Transverse colon (tissue), 4 donors: ENCODE measurements at regions not wholly inside any gene's neighbourhood (a gene's known extent, or its start where the extent isn't known, plus 50 kb on each side); places are given as distances from the start of the nearest gene placed in this dataset.

Experiments
- DNase-seq: peaks from one replicate; pipeline ENCODE4 v3.0.0-alpha.2; 2019
- H3K27ac ChIP-seq, 4 donors: fragments of 200-600 bp; sonication (generic); 2 replicates each; pipeline ENCODE4 v1.5.1; 2016 to 2018; ENCODE audit warnings: inconsistent platforms in 4 of 4
- H3K27me3 ChIP-seq: fragments of 200-600 bp; sonication (generic); 2 replicates; pipeline ENCODE4 v1.5.1; 2017; ENCODE audit warnings: inconsistent platforms
- H3K36me3 ChIP-seq, 4 donors: fragments of 200-600 bp; sonication (generic); 2 replicates each; pipeline ENCODE4 v1.5.1; 2017 to 2019; ENCODE audit warnings: inconsistent platforms in 4 of 4
- H3K4me1 ChIP-seq, 4 donors: fragments of 200-600 bp; sonication (generic); 2 replicates each; pipeline ENCODE4 v1.5.1; 2017 to 2020; ENCODE audit warnings: inconsistent platforms in 4 of 4
- H3K4me3 ChIP-seq, 4 donors: fragments of 200-600 bp; sonication (generic); 1 replicate in 1 of 4; 2 replicates in 3 of 4; pipeline versions ENCODE4 v1.5.1 to v1.6.1; 2017 to 2019; ENCODE audit warnings: inconsistent platforms in 4 of 4
- H3K9me3 ChIP-seq, 2 donors: fragments of 200-600 bp; sonication (generic); 2 replicates each; pipeline ENCODE4 v1.5.1; 2017 to 2019; ENCODE audit warnings: inconsistent platforms in 2 of 2
- EP300 ChIP-seq: sonication (generic); formaldehyde crosslinking; IDR thresholded peaks from one replicate; pipeline ENCODE4 v1.6.1; 2017; ENCODE audit warnings: antibody characterized with exemption, low read depth
- POLR2A ChIP-seq: fragments of 450-650 bp; IDR thresholded peaks from one replicate; pipeline ENCODE4 v1.6.1; 2016; ENCODE audit warnings: antibody characterized with exemption, mild to moderate bottlenecking, moderate library complexity
- POLR2AphosphoS5 ChIP-seq, 3 donors: sonication (generic); formaldehyde crosslinking; IDR thresholded peaks; one replicate each; pipeline ENCODE4 v1.6.1; 2016; ENCODE audit warnings: antibody characterized with exemption in 3 of 3
- WGBS, 2 donors: methylation state at CpG; one replicate each; pipeline ENCODE4 v1.1.5; 2018; ENCODE audit warnings: low coverage in 1 of 2; 5-methylcytosine and 5-hydroxymethylcytosine counted together
- in situ Hi-C, 4 donors: fragments of 200-750 bp; cut with MboI; loops; one replicate each; pipeline versions ENCODE4 v1.15.0 to v1.15.1; 2017; ENCODE audit warnings: low sequenced_read_pairs in 3 of 4, low pct_ligation_motif_present in 1 of 4, low pct_unique_long_range_greater_than_20kb in 1 of 4
- intact Hi-C: fragments of 100-400 bp; cut with DNase I; formaldehyde crosslinking; loops from one replicate; pipeline ENCODE4 v1.15.1; 2023; ENCODE audit warnings: low total_unique reads
- TF ChIP-seq, protein P1 (sequence below), 5 experiments: fragments of 200-600 bp in 3 of 5; fragments of 450-650 bp in 2 of 5; sonication (generic) in 3 of 5; IDR thresholded peaks; 1 replicate in 2 of 5; 2 replicates in 3 of 5; pipeline ENCODE4 v1.5.1; 2016 to 2017; ENCODE audit warnings: antibody characterized with exemption in 5 of 5, inconsistent platforms in 3 of 5, mild to moderate bottlenecking in 2 of 5, moderate library complexity in 1 of 5

DNA sequence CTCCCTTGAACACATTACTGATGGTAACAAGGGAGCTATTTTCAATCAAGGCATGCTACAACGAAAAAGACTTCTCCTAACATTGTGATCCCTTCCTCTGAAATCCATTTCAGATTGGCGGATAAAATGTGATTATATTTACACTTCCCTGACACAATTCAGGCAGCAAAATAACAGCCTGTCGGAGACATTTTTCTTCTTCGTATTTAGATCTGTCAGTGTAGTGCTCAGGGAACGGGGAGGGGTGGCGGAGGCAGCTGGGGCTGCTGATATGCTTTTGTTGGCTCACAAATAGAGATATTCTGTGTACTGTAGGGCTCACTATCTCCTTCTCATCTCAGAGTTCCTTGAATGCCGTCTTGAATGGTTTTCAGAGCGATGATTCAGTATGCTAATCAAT is 1261.7 kb upstream of the AUTS2 start:
- in situ Hi-C loops (no loop called here), intact Hi-C loops (no loop called here)
- no peaks in the 10 kb centered on the region for H3K27me3 ChIP-seq
- H3K4me3 ChIP-seq: no peak overlapping the region
- H3K9me3 ChIP-seq: no peaks in the 10 kb centered on the region
- 67 to 100% methylated on average over 1 to 8 of the region's 8 CpGs for WGBS, 2 donors
- no peaks in the 10 kb centered on the region for H3K4me1 ChIP-seq
- no peak for TF ChIP-seq EP300
- no peak for TF ChIP-seq POLR2AphosphoS5 (IDR thresholded peaks at IDR 0.05)
- TF ChIP-seq, protein P1, sequence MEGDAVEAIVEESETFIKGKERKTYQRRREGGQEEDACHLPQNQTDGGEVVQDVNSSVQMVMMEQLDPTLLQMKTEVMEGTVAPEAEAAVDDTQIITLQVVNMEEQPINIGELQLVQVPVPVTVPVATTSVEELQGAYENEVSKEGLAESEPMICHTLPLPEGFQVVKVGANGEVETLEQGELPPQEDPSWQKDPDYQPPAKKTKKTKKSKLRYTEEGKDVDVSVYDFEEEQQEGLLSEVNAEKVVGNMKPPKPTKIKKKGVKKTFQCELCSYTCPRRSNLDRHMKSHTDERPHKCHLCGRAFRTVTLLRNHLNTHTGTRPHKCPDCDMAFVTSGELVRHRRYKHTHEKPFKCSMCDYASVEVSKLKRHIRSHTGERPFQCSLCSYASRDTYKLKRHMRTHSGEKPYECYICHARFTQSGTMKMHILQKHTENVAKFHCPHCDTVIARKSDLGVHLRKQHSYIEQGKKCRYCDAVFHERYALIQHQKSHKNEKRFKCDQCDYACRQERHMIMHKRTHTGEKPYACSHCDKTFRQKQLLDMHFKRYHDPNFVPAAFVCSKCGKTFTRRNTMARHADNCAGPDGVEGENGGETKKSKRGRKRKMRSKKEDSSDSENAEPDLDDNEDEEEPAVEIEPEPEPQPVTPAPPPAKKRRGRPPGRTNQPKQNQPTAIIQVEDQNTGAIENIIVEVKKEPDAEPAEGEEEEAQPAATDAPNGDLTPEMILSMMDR (IDR thresholded peaks at IDR 0.05): no peak
- no peak for TF ChIP-seq POLR2A
- no peak for DNase-seq
- no peaks in the 10 kb centered on the region for H3K36me3 ChIP-seq
- no peak overlapping the region for H3K27ac ChIP-seq

DNA sequence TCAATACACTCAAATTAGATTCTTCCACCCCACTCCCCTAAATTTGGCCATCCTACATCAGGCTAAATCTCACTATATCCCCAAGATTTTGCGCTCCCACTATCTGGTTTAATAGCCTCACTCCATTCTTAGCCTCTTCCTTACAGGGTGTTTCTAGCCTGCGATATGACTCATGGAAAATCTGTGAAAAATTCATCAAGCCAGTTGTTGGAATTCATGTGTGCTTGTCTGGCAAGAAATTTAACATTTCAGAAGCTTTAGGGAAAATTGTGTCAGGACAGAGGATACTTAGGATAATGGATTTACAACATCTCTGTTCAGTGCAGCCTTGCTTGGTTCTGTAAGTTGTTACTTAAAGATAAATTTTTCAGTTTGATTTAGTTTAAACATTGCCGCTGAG is 1249.9 kb upstream of the AUTS2 start:
- in situ Hi-C loops: no loop called here
- no peak for TF ChIP-seq POLR2AphosphoS5 (IDR thresholded peaks at IDR 0.05)
- no peak for TF ChIP-seq POLR2A
- TF ChIP-seq, protein P1 (IDR thresholded peaks at IDR 0.05): no peak
- TF ChIP-seq EP300: no peak
- H3K4me1 ChIP-seq: no peaks in the 10 kb centered on the region
- no peak for DNase-seq
- no peak overlapping the region for H3K4me3 ChIP-seq
- 82 to 88% methylated on average over 3 of the region's 3 CpGs for WGBS, 2 donors
- intact Hi-C loops: no loop called here
- peaks cover 5 to 12% of the 10 kb centered on the region in 2 donors for H3K9me3 ChIP-seq
- H3K27ac ChIP-seq: no peak overlapping the region
- H3K36me3 ChIP-seq: no peaks in the 10 kb centered on the region
- no peaks in the 10 kb centered on the region for H3K27me3 ChIP-seq

DNA sequence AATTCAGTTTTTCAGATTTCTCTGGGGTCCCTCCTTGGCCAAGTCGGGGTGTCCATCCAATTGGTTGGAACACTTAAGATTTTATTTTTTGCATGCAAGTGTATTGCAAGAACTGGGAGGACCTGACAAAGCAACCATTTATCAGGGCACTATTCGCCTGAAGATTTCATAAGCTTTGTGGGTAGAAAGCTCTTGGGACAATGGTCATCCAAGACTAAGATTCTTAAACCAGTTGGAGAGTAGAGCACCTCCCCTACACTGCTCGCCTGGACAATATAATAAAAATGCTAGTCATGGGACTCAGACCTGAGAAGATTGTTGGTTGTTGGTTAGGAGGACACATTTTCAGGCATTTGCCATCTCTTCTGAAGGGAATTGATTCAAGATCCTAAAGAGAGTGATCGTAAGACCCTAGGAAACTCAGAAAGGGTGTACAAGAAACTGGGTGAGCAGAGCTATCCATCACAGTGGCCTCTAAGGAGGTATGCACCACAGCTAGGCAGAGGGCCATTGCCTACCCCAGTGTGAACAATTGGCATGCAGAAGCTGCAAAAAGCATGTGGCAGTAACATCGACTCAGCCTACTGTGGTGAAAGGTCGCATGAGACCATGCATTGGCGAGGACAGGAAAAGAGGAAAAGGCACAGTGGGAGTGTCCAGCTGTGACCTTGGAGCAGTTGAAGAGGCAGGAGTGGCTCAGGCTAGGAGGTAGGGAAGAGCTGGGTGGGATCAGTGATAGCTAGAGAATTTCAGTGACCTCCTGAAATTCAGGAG is 1235.3 kb upstream of the AUTS2 start:
- no peaks in the 10 kb centered on the region for H3K4me1 ChIP-seq
- no peaks in the 10 kb centered on the region for H3K9me3 ChIP-seq
- TF ChIP-seq EP300 (no peak), POLR2AphosphoS5 (IDR thresholded peaks at IDR 0.05) (no peak), POLR2A (no peak)
- TF ChIP-seq, protein P1 (IDR thresholded peaks at IDR 0.05): no peak
- no peaks in the 10 kb centered on the region for H3K36me3 ChIP-seq
- DNase-seq: no peak
- in situ Hi-C loops: no loop called here
- H3K27me3 ChIP-seq: no peaks in the 10 kb centered on the region
- WGBS, 2 donors: 65 to 72% methylated on average over 4 to 7 of the region's 7 CpGs
- intact Hi-C loops: no loop called here
- H3K4me3 ChIP-seq: no peak overlapping the region
- no peak overlapping the region for H3K27ac ChIP-seq

DNA sequence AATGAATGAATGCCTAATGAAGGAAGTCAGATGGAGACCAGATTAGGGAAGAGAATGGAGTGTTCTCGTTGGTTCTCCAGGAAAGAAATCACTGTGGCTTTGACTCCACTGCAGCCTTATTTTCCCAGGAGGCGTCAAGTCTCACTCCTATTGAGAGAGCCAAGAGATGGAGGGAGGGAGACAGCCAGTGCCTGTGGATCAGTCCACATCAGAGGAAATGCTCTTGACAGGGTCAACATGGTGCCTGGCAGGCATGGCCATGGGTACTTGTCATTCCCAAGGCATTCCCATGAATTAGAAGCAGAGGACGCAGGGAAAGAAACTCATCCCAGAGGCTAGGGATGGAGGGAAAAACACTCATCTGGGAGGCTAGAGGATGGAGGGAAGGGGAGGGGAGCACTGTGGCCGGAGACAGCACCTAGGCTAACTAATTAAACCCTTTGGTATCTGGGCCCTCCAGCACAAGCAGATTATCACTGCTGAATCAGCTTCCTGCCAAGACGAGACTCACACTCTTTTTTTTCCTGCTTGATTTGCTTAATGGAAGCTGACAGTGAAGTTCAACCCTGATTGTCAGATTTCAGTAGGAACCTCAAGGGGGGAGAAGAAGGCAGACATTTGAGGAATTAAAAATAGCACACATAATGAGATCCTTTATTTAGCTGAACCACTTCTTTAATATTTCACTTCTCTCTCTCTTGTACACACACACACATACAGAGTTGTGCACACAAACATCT is 1233.2 kb upstream of the AUTS2 start:
- no peak overlapping the region for H3K27ac ChIP-seq
- H3K36me3 ChIP-seq: no peaks in the 10 kb centered on the region
- no peak overlapping the region for H3K4me3 ChIP-seq
- H3K4me1 ChIP-seq: no peaks in the 10 kb centered on the region
- DNase-seq: no peak
- H3K27me3 ChIP-seq: no peaks in the 10 kb centered on the region
- in situ Hi-C loops: no loop called here
- 63% methylated on average over 5 of the region's 5 CpGs for WGBS, 2 donors
- no peak for TF ChIP-seq EP300
- TF ChIP-seq POLR2A: no peak
- TF ChIP-seq, protein P1 (IDR thresholded peaks at IDR 0.05): no peak
- no peak for TF ChIP-seq POLR2AphosphoS5 (IDR thresholded peaks at IDR 0.05)
- no peaks in the 10 kb centered on the region for H3K9me3 ChIP-seq
- intact Hi-C loops: no loop called here
